Head of caudate nucleus (tissue), 42 donors: ENCODE measurements at regions not wholly inside any gene's neighbourhood (a gene's known extent, or its start where the extent isn't known, plus 50 kb on each side); places are given as distances from the start of the nearest gene placed in this dataset.

ENCODE experiments used
- DNase-seq, 42 donors: peaks; one replicate each; pipeline versions ENCODE4 v3.0.0 to v3.0.0-alpha.2; 2020 to 2021; ENCODE audit warnings: mixed read lengths in 7 of 42
- intact Hi-C: fragments of 100-400 bp; cut with DNase I; formaldehyde crosslinking; loops from one replicate; pipeline ENCODE4 v1.15.0; 2022

GRCh38 chr2:18176679-18177215 is 298.3 kb downstream of the KCNS3 start:
- intact Hi-C loops: no loop called here

GRCh38 chr2:18172607-18173006 is 294.1 kb downstream of the KCNS3 start:
- no peak for DNase-seq
- intact Hi-C loops: no loop called here

More at GRCh38 chr2:18176679-18177215, 298.3 kb downstream of the KCNS3 start:
- DNase-seq: no peak

- intact Hi-C loops: no loop called here
- DNase-seq: no peak
Observed at GRCh38 chr2:18171191-18172139, 293.0 kb downstream of the KCNS3 start.

- DNase-seq: no peak
- intact Hi-C loops: no loop called here
Observed at GRCh38 chr2:18170642-18171041, 292.2 kb downstream of the KCNS3 start.

GRCh38 chr2:18169893-18170175 is 291.4 kb downstream of the KCNS3 start:
- intact Hi-C loops: no loop called here
- no peak for DNase-seq

GRCh38 chr2:18169121-18169892 is 290.8 kb downstream of the KCNS3 start:
- intact Hi-C loops: no loop called here
- no peak for DNase-seq

GRCh38 chr2:18167871-18168270 is 289.4 kb downstream of the KCNS3 start:
- DNase-seq: no peak
- intact Hi-C loops: no loop called here

GRCh38 chr2:18161681-18162080 is 283.2 kb downstream of the KCNS3 start:
- intact Hi-C loops: no loop called here
- no peak for DNase-seq

GRCh38 chr2:18159896-18160295 is 281.4 kb downstream of the KCNS3 start:
- DNase-seq: no peak
- intact Hi-C loops: no loop called here

- intact Hi-C loops: no loop called here
- DNase-seq: no peak
Observed at GRCh38 chr2:18156421-18156820, 278.0 kb downstream of the KCNS3 start.

- intact Hi-C loops: no loop called here
- no peak for DNase-seq
Observed at GRCh38 chr2:18156002-18156401, 277.5 kb downstream of the KCNS3 start.

- intact Hi-C loops: loop anchor here (5.0 kb wide), 1 partner anchor 303 kb away; no protein-coding TSS in a partner anchor
- no peak for DNase-seq
Observed at GRCh38 chr2:18154812-18155211, 276.3 kb downstream of the KCNS3 start.

GRCh38 chr2:18154259-18154658 is 275.8 kb downstream of the KCNS3 start:
- no peak for DNase-seq
- intact Hi-C loops: loop anchor here (5.0 kb wide), 1 partner anchor 302 kb away; no protein-coding TSS in a partner anchor

GRCh38 chr2:18153741-18154140 is 275.3 kb downstream of the KCNS3 start:
- intact Hi-C loops: loop anchor here (5.0 kb wide), 1 partner anchor 301 kb away; no protein-coding TSS in a partner anchor
- no peak for DNase-seq

GRCh38 chr2:18151237-18151636 is 272.8 kb downstream of the KCNS3 start:
- intact Hi-C loops: loop anchor here (5.0 kb wide), 1 partner anchor 299 kb away; no protein-coding TSS in a partner anchor
- no peak for DNase-seq

GRCh38 chr2:18149660-18150246 is 271.3 kb downstream of the KCNS3 start:
- intact Hi-C loops: loop anchor here (5.0 kb wide), 1 partner anchor 297 kb away; no protein-coding TSS in a partner anchor
- peak in 2 of 42 donors; percentile 4 to 43 for DNase-seq

- DNase-seq: no peak
- intact Hi-C loops: no loop called here
Observed at GRCh38 chr2:18136881-18137475, 258.5 kb downstream of the KCNS3 start.

GRCh38 chr2:18133310-18133709 is 254.8 kb downstream of the KCNS3 start:
- intact Hi-C loops: no loop called here
- no peak for DNase-seq

GRCh38 chr2:18132697-18133096 is 254.2 kb downstream of the KCNS3 start:
- intact Hi-C loops: no loop called here
- DNase-seq: no peak
